ENCODE measurements at regions not wholly inside any gene's neighbourhood (a gene's known extent, or its start where the extent isn't known, plus 50 kb on each side); places are given as distances from the start of the nearest gene placed in this dataset.

GRCh38 chr6:6418421-6418820 is 98.0 kb upstream of the F13A1 start:
- no peak for DNase-seq
- H3K27me3 Mint-ChIP-seq = peaks cover 4 to 38% of the 10 kb centered on the region in 2 donors
- Histone ChIP-seq H3K27me3 (ENCODE audit: insufficient read depth, low read length, poor library complexity, severe bottlenecking) (no peaks in the 10 kb centered on the region), H3K4me3 (ENCODE audit: low read length) (no peak overlapping the region), H3K4me1 (ENCODE audit: insufficient read depth, low read length) (no peaks in the 10 kb centered on the region), H3K9me3 (ENCODE audit: low read length) (no peaks in the 10 kb centered on the region), H3K36me3 (ENCODE audit: insufficient read depth, low read length) (no peaks in the 10 kb centered on the region), H3K27ac (ENCODE audit: low read depth, low read length) (no peak overlapping the region)
- H3K4me3 Mint-ChIP-seq = no peak overlapping the region
- ChIA-PET CTCF (no interaction called here), POLR2A (no interaction called here)
- no peaks in the 10 kb centered on the region for H3K4me1 Mint-ChIP-seq
- H3K36me3 Mint-ChIP-seq = no peaks in the 10 kb centered on the region
- H3K27ac Mint-ChIP-seq = no peak overlapping the region
- peaks cover 0 to 8% (median 2%) of the 10 kb centered on the region in 5 donors for H3K9me3 Mint-ChIP-seq

- no peaks in the 10 kb centered on the region for H3K9me3 ChIP-seq (ENCODE audit: low read length)
- Mint-ChIP-seq H3K4me3 (no peak overlapping the region), H3K4me1 (no peaks in the 10 kb centered on the region), H3K36me3 (no peaks in the 10 kb centered on the region), H3K27me3 (peaks cover 4 to 53% of the 10 kb centered on the region in 2 donors), H3K9me3 (peaks cover 0 to 22% (median 16%) of the 10 kb centered on the region in 5 donors), H3K27ac (no peak overlapping the region)
- H3K4me1 ChIP-seq (ENCODE audit: insufficient read depth, low read length) = no peaks in the 10 kb centered on the region
- no peak overlapping the region for H3K27ac ChIP-seq (ENCODE audit: low read depth, low read length)
- ChIA-PET CTCF (no interaction called here), POLR2A (no interaction called here)
- H3K27me3 ChIP-seq (ENCODE audit: insufficient read depth, low read length, poor library complexity, severe bottlenecking) = no peaks in the 10 kb centered on the region
- no peak overlapping the region for H3K4me3 ChIP-seq (ENCODE audit: low read length)
- no peaks in the 10 kb centered on the region for H3K36me3 ChIP-seq (ENCODE audit: insufficient read depth, low read length)
- no peak for DNase-seq
Observed at GRCh38 chr6:6420107-6420506, 99.6 kb upstream of the F13A1 start.

- no peak for DNase-seq
- no peaks in the 10 kb centered on the region for H3K36me3 ChIP-seq (ENCODE audit: insufficient read depth, low read length)
- Mint-ChIP-seq H3K36me3 (no peaks in the 10 kb centered on the region), H3K9me3 (peaks cover 0 to 9% (median 0%) of the 10 kb centered on the region in 5 donors), H3K27me3 (peaks cover 3 to 9% of the 10 kb centered on the region in 2 donors), H3K4me1 (no peaks in the 10 kb centered on the region), H3K27ac (no peak overlapping the region), H3K4me3 (no peak overlapping the region)
- H3K4me1 ChIP-seq (ENCODE audit: insufficient read depth, low read length) = no peaks in the 10 kb centered on the region
- H3K27ac ChIP-seq (ENCODE audit: low read depth, low read length) = no peak overlapping the region
- H3K9me3 ChIP-seq (ENCODE audit: low read length) = no peaks in the 10 kb centered on the region
- H3K27me3 ChIP-seq (ENCODE audit: insufficient read depth, low read length, poor library complexity, severe bottlenecking) = no peaks in the 10 kb centered on the region
- ChIA-PET POLR2A (no interaction called here), CTCF (no interaction called here)
- no peak overlapping the region for H3K4me3 ChIP-seq (ENCODE audit: low read length)
Observed at GRCh38 chr6:6434151-6434550, 113.7 kb upstream of the F13A1 start.

- H3K4me1 ChIP-seq (ENCODE audit: insufficient read depth, low read length) = no peaks in the 10 kb centered on the region
- POLR2A ChIA-PET = no interaction called here
- H3K4me3 ChIP-seq (ENCODE audit: low read length) = no peak overlapping the region
- CTCF ChIA-PET = no interaction called here
- H3K9me3 Mint-ChIP-seq = peaks cover 0 to 9% (median 0%) of the 10 kb centered on the region in 5 donors
- H3K27me3 Mint-ChIP-seq = peaks cover 3 to 11% of the 10 kb centered on the region in 2 donors
- no peak for DNase-seq
- no peaks in the 10 kb centered on the region for H3K4me1 Mint-ChIP-seq
- no peaks in the 10 kb centered on the region for H3K36me3 ChIP-seq (ENCODE audit: insufficient read depth, low read length)
- no peak overlapping the region for H3K4me3 Mint-ChIP-seq
- H3K9me3 ChIP-seq (ENCODE audit: low read length) = no peaks in the 10 kb centered on the region
- no peak overlapping the region for H3K27ac ChIP-seq (ENCODE audit: low read depth, low read length)
- no peaks in the 10 kb centered on the region for H3K27me3 ChIP-seq (ENCODE audit: insufficient read depth, low read length, poor library complexity, severe bottlenecking)
- no peak overlapping the region for H3K27ac Mint-ChIP-seq
- no peaks in the 10 kb centered on the region for H3K36me3 Mint-ChIP-seq
Observed at GRCh38 chr6:6434723-6435122, 114.3 kb upstream of the F13A1 start.

- Histone ChIP-seq H3K27ac (ENCODE audit: low read depth, low read length) (no peak overlapping the region), H3K4me3 (ENCODE audit: low read length) (no peak overlapping the region), H3K27me3 (ENCODE audit: insufficient read depth, low read length, poor library complexity, severe bottlenecking) (no peaks in the 10 kb centered on the region), H3K9me3 (ENCODE audit: low read length) (no peaks in the 10 kb centered on the region), H3K36me3 (ENCODE audit: insufficient read depth, low read length) (no peaks in the 10 kb centered on the region), H3K4me1 (ENCODE audit: insufficient read depth, low read length) (no peaks in the 10 kb centered on the region)
- peaks cover 0 to 9% (median 0%) of the 10 kb centered on the region in 5 donors for H3K9me3 Mint-ChIP-seq
- CTCF ChIA-PET = no interaction called here
- H3K27me3 Mint-ChIP-seq = peaks cover 3 to 13% of the 10 kb centered on the region in 2 donors
- no peak overlapping the region for H3K27ac Mint-ChIP-seq
- DNase-seq = no peak
- POLR2A ChIA-PET = no interaction called here
- no peaks in the 10 kb centered on the region for H3K36me3 Mint-ChIP-seq
- H3K4me3 Mint-ChIP-seq = no peak overlapping the region
- H3K4me1 Mint-ChIP-seq = no peaks in the 10 kb centered on the region
Observed at GRCh38 chr6:6436366-6436765, 115.9 kb upstream of the F13A1 start.

GRCh38 chr6:6436946-6437345 is 116.5 kb upstream of the F13A1 start:
- H3K36me3 ChIP-seq (ENCODE audit: insufficient read depth, low read length) = no peaks in the 10 kb centered on the region
- H3K4me1 ChIP-seq (ENCODE audit: insufficient read depth, low read length) = no peaks in the 10 kb centered on the region
- Mint-ChIP-seq H3K36me3 (no peaks in the 10 kb centered on the region), H3K9me3 (peaks cover 0 to 9% (median 1%) of the 10 kb centered on the region in 5 donors), H3K4me3 (no peak overlapping the region), H3K4me1 (no peaks in the 10 kb centered on the region), H3K27me3 (peaks cover 3 to 13% of the 10 kb centered on the region in 2 donors), H3K27ac (no peak overlapping the region)
- H3K27ac ChIP-seq (ENCODE audit: low read depth, low read length) = no peak overlapping the region
- no peak overlapping the region for H3K4me3 ChIP-seq (ENCODE audit: low read length)
- no peak for DNase-seq
- POLR2A ChIA-PET = no interaction called here
- H3K27me3 ChIP-seq (ENCODE audit: insufficient read depth, low read length, poor library complexity, severe bottlenecking) = no peaks in the 10 kb centered on the region
- H3K9me3 ChIP-seq (ENCODE audit: low read length) = no peaks in the 10 kb centered on the region
- CTCF ChIA-PET = no interaction called here

GRCh38 chr6:6438286-6438685 is 117.8 kb upstream of the F13A1 start:
- peaks cover 3 to 13% of the 10 kb centered on the region in 2 donors for H3K27me3 Mint-ChIP-seq
- H3K4me1 Mint-ChIP-seq = no peaks in the 10 kb centered on the region
- Histone ChIP-seq H3K4me3 (ENCODE audit: low read length) (no peak overlapping the region), H3K4me1 (ENCODE audit: insufficient read depth, low read length) (no peaks in the 10 kb centered on the region), H3K27me3 (ENCODE audit: insufficient read depth, low read length, poor library complexity, severe bottlenecking) (no peaks in the 10 kb centered on the region), H3K9me3 (ENCODE audit: low read length) (no peaks in the 10 kb centered on the region), H3K36me3 (ENCODE audit: insufficient read depth, low read length) (no peaks in the 10 kb centered on the region), H3K27ac (ENCODE audit: low read depth, low read length) (no peak overlapping the region)
- ChIA-PET POLR2A (no interaction called here), CTCF (interaction anchor here (1.1 kb wide), 1 partner anchor 21 kb away, joined by 3 read pairs; no protein-coding TSS in a partner anchor)
- no peak overlapping the region for H3K4me3 Mint-ChIP-seq
- no peaks in the 10 kb centered on the region for H3K36me3 Mint-ChIP-seq
- H3K9me3 Mint-ChIP-seq = peaks cover 0 to 9% (median 2%) of the 10 kb centered on the region in 5 donors
- H3K27ac Mint-ChIP-seq = no peak overlapping the region
- no peak for DNase-seq

GRCh38 chr6:6439778-6440177 is 119.3 kb upstream of the F13A1 start:
- Histone ChIP-seq H3K27ac (ENCODE audit: low read depth, low read length) (no peak overlapping the region), H3K36me3 (ENCODE audit: insufficient read depth, low read length) (no peaks in the 10 kb centered on the region), H3K4me1 (ENCODE audit: insufficient read depth, low read length) (no peaks in the 10 kb centered on the region), H3K4me3 (ENCODE audit: low read length) (no peak overlapping the region), H3K27me3 (ENCODE audit: insufficient read depth, low read length, poor library complexity, severe bottlenecking) (no peaks in the 10 kb centered on the region), H3K9me3 (ENCODE audit: low read length) (no peaks in the 10 kb centered on the region)
- peaks cover 0 to 9% (median 2%) of the 10 kb centered on the region in 5 donors for H3K9me3 Mint-ChIP-seq
- H3K27me3 Mint-ChIP-seq = peaks cover 5 to 13% of the 10 kb centered on the region in 2 donors
- no peaks in the 10 kb centered on the region for H3K36me3 Mint-ChIP-seq
- no peak for DNase-seq
- H3K4me3 Mint-ChIP-seq = no peak overlapping the region
- ChIA-PET CTCF (no interaction called here), POLR2A (no interaction called here)
- H3K4me1 Mint-ChIP-seq = no peaks in the 10 kb centered on the region
- H3K27ac Mint-ChIP-seq = peak overlapping the region in 1 of 8 donors; percentile 48

- Mint-ChIP-seq H3K27me3 (peaks cover 3 to 20% of the 10 kb centered on the region in 2 donors), H3K4me1 (no peaks in the 10 kb centered on the region), H3K9me3 (no peaks in the 10 kb centered on the region), H3K27ac (no peak overlapping the region), H3K4me3 (no peak overlapping the region), H3K36me3 (no peaks in the 10 kb centered on the region)
- no peak overlapping the region for H3K27ac ChIP-seq (ENCODE audit: low read depth, low read length)
- H3K4me3 ChIP-seq (ENCODE audit: low read length) = no peak overlapping the region
- CTCF ChIA-PET = no interaction called here
- H3K27me3 ChIP-seq (ENCODE audit: insufficient read depth, low read length, poor library complexity, severe bottlenecking) = peaks cover 3% of the 10 kb centered on the region
- H3K36me3 ChIP-seq (ENCODE audit: insufficient read depth, low read length) = no peaks in the 10 kb centered on the region
- DNase-seq = no peak
- no peaks in the 10 kb centered on the region for H3K9me3 ChIP-seq (ENCODE audit: low read length)
- no peaks in the 10 kb centered on the region for H3K4me1 ChIP-seq (ENCODE audit: insufficient read depth, low read length)
- POLR2A ChIA-PET = no interaction called here
Observed at GRCh38 chr6:6452002-6452401, 131.5 kb upstream of the F13A1 start.
